ENCODE measurements at regions not wholly inside any gene's neighbourhood (a gene's known extent, or its start where the extent isn't known, plus 50 kb on each side); places are given as distances from the start of the nearest gene placed in this dataset.

DNA sequence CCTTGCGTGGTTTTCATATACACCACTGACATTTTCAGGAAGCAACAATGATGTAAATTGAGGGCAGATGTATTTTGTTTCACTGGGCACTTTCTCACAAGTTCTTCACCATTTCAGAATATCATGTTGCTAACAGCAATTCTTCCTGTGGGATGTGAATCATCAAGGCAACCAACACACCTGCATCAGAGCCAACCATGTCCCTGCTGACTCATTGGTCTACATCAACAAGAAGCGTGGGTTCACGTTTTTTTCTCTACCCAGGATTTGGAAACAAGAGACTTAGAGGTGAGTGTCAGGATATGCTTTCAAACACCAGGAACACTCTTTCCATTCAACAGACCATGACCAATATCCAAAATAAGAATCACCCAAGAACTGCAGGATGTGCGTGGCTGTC, 203.9 kb downstream of the TEX36 start:
- Histone ChIP-seq H3K4me1 (ENCODE audit: control insufficient read depth, insufficient read depth, low read length) (no peaks in the 10 kb centered on the region), H3K4me2 (ENCODE audit: control insufficient read depth, insufficient read depth) (no peak overlapping the region), H3K9me3 (replicated peaks; ENCODE audit: control insufficient read depth, insufficient read depth, low read length) (no peaks in the 10 kb centered on the region), H3K27ac (ENCODE audit: control insufficient read depth, insufficient read depth) (no peak overlapping the region), H3K27me3 (replicated peaks in 1 of 2; ENCODE audit: control insufficient read depth in 2 of 2, insufficient read depth in 2 of 2, low read length in 1 of 2) (0 out of 4 replicates have a peak, but pooled peaks cover 0 to 1% of the 10 kb centered on the region in 2 experiments), H3K79me2 (ENCODE audit: control insufficient read depth, insufficient read depth, low read length) (no peaks in the 10 kb centered on the region), H3K36me3 (ENCODE audit: control insufficient read depth in 2 of 2, insufficient read depth in 2 of 2, low read length in 1 of 2) (no peaks in the 10 kb centered on the region), H4K20me1 (ENCODE audit: control insufficient read depth, insufficient read depth) (no peaks in the 10 kb centered on the region), H2AFZ (ENCODE audit: control insufficient read depth, low read depth, low read length) (no peak overlapping the region), H3K4me3 (no peak overlapping the region), H3K9ac (ENCODE audit: control insufficient read depth, insufficient read depth, low read length) (no peak overlapping the region)
- ATAC-seq (no peak), FAIRE-seq (no peak), DNase-seq (ENCODE audit: low read depth, low spot score) (no peak)
- no TSS peak for BruUV-seq (replicated peaks)
- TF ChIP-seq CBFB (IDR thresholded peaks at IDR 0.05; ENCODE audit: low read depth), result no peak
- TF ChIP-seq BMI1 (IDR thresholded peaks at IDR 0.05; ENCODE audit: borderline replicate concordance), result no peak
- TF ChIP-seq, protein P1, sequence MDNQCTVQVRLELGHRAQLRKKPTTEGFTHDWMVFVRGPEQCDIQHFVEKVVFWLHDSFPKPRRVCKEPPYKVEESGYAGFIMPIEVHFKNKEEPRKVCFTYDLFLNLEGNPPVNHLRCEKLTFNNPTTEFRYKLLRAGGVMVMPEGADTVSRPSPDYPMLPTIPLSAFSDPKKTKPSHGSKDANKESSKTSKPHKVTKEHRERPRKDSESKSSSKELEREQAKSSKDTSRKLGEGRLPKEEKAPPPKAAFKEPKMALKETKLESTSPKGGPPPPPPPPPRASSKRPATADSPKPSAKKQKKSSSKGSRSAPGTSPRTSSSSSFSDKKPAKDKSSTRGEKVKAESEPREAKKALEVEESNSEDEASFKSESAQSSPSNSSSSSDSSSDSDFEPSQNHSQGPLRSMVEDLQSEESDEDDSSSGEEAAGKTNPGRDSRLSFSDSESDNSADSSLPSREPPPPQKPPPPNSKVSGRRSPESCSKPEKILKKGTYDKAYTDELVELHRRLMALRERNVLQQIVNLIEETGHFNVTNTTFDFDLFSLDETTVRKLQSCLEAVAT (IDR thresholded peaks at IDR 0.05), result no peak
- TF ChIP-seq, protein P2, sequence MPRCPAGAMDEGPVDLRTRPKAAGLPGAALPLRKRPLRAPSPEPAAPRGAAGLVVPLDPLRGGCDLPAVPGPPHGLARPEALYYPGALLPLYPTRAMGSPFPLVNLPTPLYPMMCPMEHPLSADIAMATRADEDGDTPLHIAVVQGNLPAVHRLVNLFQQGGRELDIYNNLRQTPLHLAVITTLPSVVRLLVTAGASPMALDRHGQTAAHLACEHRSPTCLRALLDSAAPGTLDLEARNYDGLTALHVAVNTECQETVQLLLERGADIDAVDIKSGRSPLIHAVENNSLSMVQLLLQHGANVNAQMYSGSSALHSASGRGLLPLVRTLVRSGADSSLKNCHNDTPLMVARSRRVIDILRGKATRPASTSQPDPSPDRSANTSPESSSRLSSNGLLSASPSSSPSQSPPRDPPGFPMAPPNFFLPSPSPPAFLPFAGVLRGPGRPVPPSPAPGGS (IDR thresholded peaks at IDR 0.05; ENCODE audit: borderline replicate concordance, insufficient read depth, low read depth, low read length, poor library complexity, severe bottlenecking), result no peak
- no peak for TF ChIP-seq BRCA1 (IDR thresholded peaks at IDR 0.05; ENCODE audit: low read depth, low read length)
- no peak for TF ChIP-seq IRF4 (IDR thresholded peaks at IDR 0.05; ENCODE audit: low read depth, low read length)
- TF ChIP-seq TCF12 (IDR thresholded peaks at IDR 0.05; ENCODE audit: low read depth, low read length), result no peak
- TF ChIP-seq CHD1 (IDR thresholded peaks at IDR 0.05; ENCODE audit: low read depth, low read length), result no peak
- TF ChIP-seq SRF (IDR thresholded peaks at IDR 0.05; ENCODE audit: low read depth in 2 of 2, low read length in 2 of 2), result no peak
- TF ChIP-seq TCF3 (IDR thresholded peaks at IDR 0.05; ENCODE audit: borderline replicate concordance, insufficient read depth, low read depth, low read length), result no peak
- TF ChIP-seq CHD2 (IDR thresholded peaks at IDR 0.05; ENCODE audit: borderline replicate concordance, low read depth, low read length), result no peak
- WGBS (ENCODE audit: insufficient coverage, insufficient replicate concordance, low lambda C conversion rate, missing lambda C conversion rate), result 32% methylated on average over 4 of the region's 4 CpGs
- intact Hi-C loops (cut with micrococcal nuclease; ENCODE audit: unreplicated experiment), result no loop called here
- ChIA-PET CTCF (no interaction called here), SMC1A (ENCODE audit: uncharacterized antibody, unreplicated experiment) (no interaction called here), POLR2A (no interaction called here), RAD21 (ENCODE audit: unreplicated experiment) (no interaction called here)
- in situ Hi-C loops (cut with MboI), result no loop called here
